ENCODE measurements at regions not wholly inside any gene's neighbourhood (a gene's known extent, or its start where the extent isn't known, plus 50 kb on each side); places are given as distances from the start of the nearest gene placed in this dataset.

DNA sequence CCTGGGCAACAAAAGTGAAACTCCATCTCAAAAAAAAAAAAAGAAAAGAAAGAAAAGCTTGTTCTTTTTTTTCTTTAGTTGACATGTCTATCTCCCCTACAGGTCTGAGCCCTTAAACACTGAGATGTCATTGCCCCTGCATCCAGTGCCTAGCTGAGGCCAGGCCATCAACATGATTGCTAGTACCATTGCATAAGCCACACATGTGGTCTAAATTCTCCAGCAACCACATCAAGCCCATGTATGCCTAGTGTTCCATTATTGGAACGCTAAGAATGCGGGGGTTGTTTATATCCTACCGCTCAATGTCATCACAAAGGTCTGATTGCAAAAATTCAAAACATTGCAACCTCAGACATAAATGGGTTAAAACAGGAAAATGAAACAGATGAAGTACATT lies 62.7 kb downstream of the NPTX2 start:
- H3K9me3 ChIP-seq (replicated peaks in 1 of 2; ENCODE audit: control insufficient read depth in 2 of 2, insufficient read depth in 1 of 2, low read depth in 1 of 2, low read length in 2 of 2): peaks cover 0 to 3% of the 10 kb centered on the region in 2 donors
- H2BK120ac ChIP-seq (ENCODE audit: low read depth, low read length): no peak overlapping the region
- no peak overlapping the region for H3K9ac ChIP-seq (ENCODE audit: low read depth, low read length, poor library complexity)
- no peak overlapping the region for H2BK5ac ChIP-seq (ENCODE audit: low read length)
- no peak overlapping the region for H2BK12ac ChIP-seq (ENCODE audit: low read length)
- H3K14ac ChIP-seq (ENCODE audit: low read length): no peak overlapping the region
- no peaks in the 10 kb centered on the region for H3K36me3 ChIP-seq (replicated peaks in 1 of 2; ENCODE audit: control insufficient read depth in 2 of 2, insufficient read depth in 2 of 2, low read length in 2 of 2)
- H3K4me3 ChIP-seq (ENCODE audit: low read length in 2 of 2): no peak overlapping the region
- no CpG with 5 or more reads among the region's 3 CpGs for WGBS, 2 donors (ENCODE audit: extremely low coverage in 2 of 2, insufficient read length in 2 of 2, insufficient replicate concordance in 1 of 2)
- H2AK5ac ChIP-seq (ENCODE audit: low read depth, low read length): no peak overlapping the region
- no peak overlapping the region for H4K8ac ChIP-seq (ENCODE audit: low read depth, low read length)
- H3K27me3 ChIP-seq (ENCODE audit: control insufficient read depth in 3 of 3, insufficient read depth in 3 of 3, low read depth in 1 of 3, low read length in 3 of 3): no peaks in the 10 kb centered on the region
- no peak overlapping the region for H3K23ac ChIP-seq (ENCODE audit: low read depth, low read length, poor library complexity)
- H3K27ac ChIP-seq (replicated peaks; ENCODE audit: low read length): no peak overlapping the region
- DNase-seq (ENCODE audit: low spot score): no peak
- H3K4me1 ChIP-seq (ENCODE audit: control insufficient read depth in 2 of 2, insufficient read depth in 1 of 2, low read depth in 1 of 2, low read length in 2 of 2): no peaks in the 10 kb centered on the region
- no peak overlapping the region for H2AFZ ChIP-seq (ENCODE audit: low read length)
- H3K79me1 ChIP-seq (ENCODE audit: low read depth, low read length): no peaks in the 10 kb centered on the region
- no peak overlapping the region for H3K4me2 ChIP-seq (ENCODE audit: insufficient read depth, low read length, poor library complexity, severe bottlenecking)
- H3K4ac ChIP-seq (ENCODE audit: low read length): no peak overlapping the region
- no peak overlapping the region for H4K91ac ChIP-seq (ENCODE audit: low read depth, low read length, poor library complexity)
- H2BK15ac ChIP-seq (ENCODE audit: low read length): no peak overlapping the region
- H3K18ac ChIP-seq (ENCODE audit: low read length): no peak overlapping the region

- H2BK5ac ChIP-seq (ENCODE audit: low read length): no peak overlapping the region
- H4K8ac ChIP-seq (ENCODE audit: low read depth, low read length): no peak overlapping the region
- no peak overlapping the region for H2BK120ac ChIP-seq (ENCODE audit: low read depth, low read length)
- WGBS, 2 donors (ENCODE audit: extremely low coverage in 2 of 2, insufficient read length in 2 of 2, insufficient replicate concordance in 1 of 2): no CpG with 5 or more reads among the region's 6 CpGs
- no peaks in the 10 kb centered on the region for H3K79me1 ChIP-seq (ENCODE audit: low read depth, low read length)
- H4K91ac ChIP-seq (ENCODE audit: low read depth, low read length, poor library complexity): no peak overlapping the region
- H3K9me3 ChIP-seq (replicated peaks in 1 of 2; ENCODE audit: control insufficient read depth in 2 of 2, insufficient read depth in 1 of 2, low read depth in 1 of 2, low read length in 2 of 2): peaks cover 0 to 7% of the 10 kb centered on the region in 2 donors
- H3K4me2 ChIP-seq (ENCODE audit: insufficient read depth, low read length, poor library complexity, severe bottlenecking): no peak overlapping the region
- H3K4me1 ChIP-seq (ENCODE audit: control insufficient read depth in 2 of 2, insufficient read depth in 1 of 2, low read depth in 1 of 2, low read length in 2 of 2): no peaks in the 10 kb centered on the region
- H3K27ac ChIP-seq (replicated peaks; ENCODE audit: low read length): no peak overlapping the region
- no peaks in the 10 kb centered on the region for H3K36me3 ChIP-seq (replicated peaks in 1 of 2; ENCODE audit: control insufficient read depth in 2 of 2, insufficient read depth in 2 of 2, low read length in 2 of 2)
- H3K9ac ChIP-seq (ENCODE audit: low read depth, low read length, poor library complexity): no peak overlapping the region
- DNase-seq (ENCODE audit: low spot score): no peak
- H3K4me3 ChIP-seq (ENCODE audit: low read length in 2 of 2): no peak overlapping the region
- H3K4ac ChIP-seq (ENCODE audit: low read length): no peak overlapping the region
- H2BK12ac ChIP-seq (ENCODE audit: low read length): no peak overlapping the region
- H3K18ac ChIP-seq (ENCODE audit: low read length): no peak overlapping the region
- no peak overlapping the region for H3K23ac ChIP-seq (ENCODE audit: low read depth, low read length, poor library complexity)
- H2AK5ac ChIP-seq (ENCODE audit: low read depth, low read length): no peak overlapping the region
- H2AFZ ChIP-seq (ENCODE audit: low read length): no peak overlapping the region
- H3K14ac ChIP-seq (ENCODE audit: low read length): no peak overlapping the region
- H2BK15ac ChIP-seq (ENCODE audit: low read length): no peak overlapping the region
- peaks cover 0 to 2% (median 0%) of the 10 kb centered on the region in 3 experiments for H3K27me3 ChIP-seq (ENCODE audit: control insufficient read depth in 3 of 3, insufficient read depth in 3 of 3, low read depth in 1 of 3, low read length in 3 of 3)
Observed at GRCh38 chr7:98681511-98681910, 64.4 kb downstream of the NPTX2 start.

- Histone ChIP-seq H3K36me3 (replicated peaks in 1 of 2; ENCODE audit: control insufficient read depth in 2 of 2, insufficient read depth in 2 of 2, low read length in 2 of 2) (no peaks in the 10 kb centered on the region), H2BK120ac (ENCODE audit: low read depth, low read length) (no peak overlapping the region), H3K4me2 (ENCODE audit: insufficient read depth, low read length, poor library complexity, severe bottlenecking) (no peak overlapping the region), H3K14ac (ENCODE audit: low read length) (no peak overlapping the region), H4K8ac (ENCODE audit: low read depth, low read length) (no peak overlapping the region), H3K27ac (replicated peaks; ENCODE audit: low read length) (no peak overlapping the region), H3K4ac (ENCODE audit: low read length) (no peak overlapping the region), H3K23ac (ENCODE audit: low read depth, low read length, poor library complexity) (no peak overlapping the region), H3K79me1 (ENCODE audit: low read depth, low read length) (no peaks in the 10 kb centered on the region), H2BK5ac (ENCODE audit: low read length) (no peak overlapping the region), H2BK12ac (ENCODE audit: low read length) (no peak overlapping the region), H2AFZ (ENCODE audit: low read length) (no peak overlapping the region), H2BK15ac (ENCODE audit: low read length) (no peak overlapping the region), H3K18ac (ENCODE audit: low read length) (no peak overlapping the region), H4K91ac (ENCODE audit: low read depth, low read length, poor library complexity) (no peak overlapping the region), H2AK5ac (ENCODE audit: low read depth, low read length) (no peak overlapping the region), H3K9me3 (replicated peaks in 1 of 2; ENCODE audit: control insufficient read depth in 2 of 2, insufficient read depth in 1 of 2, low read depth in 1 of 2, low read length in 2 of 2) (peaks cover 0 to 7% of the 10 kb centered on the region in 2 donors), H3K27me3 (ENCODE audit: control insufficient read depth in 3 of 3, insufficient read depth in 3 of 3, low read depth in 1 of 3, low read length in 3 of 3) (peaks cover 0 to 2% (median 0%) of the 10 kb centered on the region in 3 experiments), H3K4me3 (ENCODE audit: low read length in 2 of 2) (no peak overlapping the region), H3K9ac (ENCODE audit: low read depth, low read length, poor library complexity) (no peak overlapping the region), H3K4me1 (ENCODE audit: control insufficient read depth in 2 of 2, insufficient read depth in 1 of 2, low read depth in 1 of 2, low read length in 2 of 2) (no peaks in the 10 kb centered on the region)
- DNase-seq (ENCODE audit: low spot score): no peak
- no CpG with 5 or more reads among the region's 15 CpGs for WGBS, 2 donors (ENCODE audit: extremely low coverage in 2 of 2, insufficient read length in 2 of 2, insufficient replicate concordance in 1 of 2)
Observed at GRCh38 chr7:98681951-98682350, 64.9 kb downstream of the NPTX2 start.

GRCh38 chr7:98683514-98683913 lies 66.4 kb downstream of the NPTX2 start:
- Histone ChIP-seq H3K9ac (ENCODE audit: low read depth, low read length, poor library complexity) (no peak overlapping the region), H2AFZ (ENCODE audit: low read length) (no peak overlapping the region), H2BK15ac (ENCODE audit: low read length) (no peak overlapping the region), H3K27ac (replicated peaks; ENCODE audit: low read length) (no peak overlapping the region), H3K36me3 (replicated peaks in 1 of 2; ENCODE audit: control insufficient read depth in 2 of 2, insufficient read depth in 2 of 2, low read length in 2 of 2) (no peaks in the 10 kb centered on the region), H3K4me2 (ENCODE audit: insufficient read depth, low read length, poor library complexity, severe bottlenecking) (no peak overlapping the region), H3K79me1 (ENCODE audit: low read depth, low read length) (no peaks in the 10 kb centered on the region), H3K18ac (ENCODE audit: low read length) (no peak overlapping the region), H2AK5ac (ENCODE audit: low read depth, low read length) (no peak overlapping the region), H2BK5ac (ENCODE audit: low read length) (no peak overlapping the region), H3K27me3 (ENCODE audit: control insufficient read depth in 3 of 3, insufficient read depth in 3 of 3, low read depth in 1 of 3, low read length in 3 of 3) (peaks cover 0 to 2% (median 0%) of the 10 kb centered on the region in 3 experiments), H3K23ac (ENCODE audit: low read depth, low read length, poor library complexity) (no peak overlapping the region), H2BK12ac (ENCODE audit: low read length) (no peak overlapping the region), H3K14ac (ENCODE audit: low read length) (no peak overlapping the region), H3K4ac (ENCODE audit: low read length) (no peak overlapping the region), H3K4me3 (ENCODE audit: low read length in 2 of 2) (no peak overlapping the region), H3K4me1 (ENCODE audit: control insufficient read depth in 2 of 2, insufficient read depth in 1 of 2, low read depth in 1 of 2, low read length in 2 of 2) (no peaks in the 10 kb centered on the region), H3K9me3 (replicated peaks in 1 of 2; ENCODE audit: control insufficient read depth in 2 of 2, insufficient read depth in 1 of 2, low read depth in 1 of 2, low read length in 2 of 2) (peaks cover 0 to 7% of the 10 kb centered on the region in 2 donors), H2BK120ac (ENCODE audit: low read depth, low read length) (no peak overlapping the region), H4K91ac (ENCODE audit: low read depth, low read length, poor library complexity) (no peak overlapping the region), H4K8ac (ENCODE audit: low read depth, low read length) (no peak overlapping the region)
- WGBS, 2 donors (ENCODE audit: extremely low coverage in 2 of 2, insufficient read length in 2 of 2, insufficient replicate concordance in 1 of 2): no CpG with 5 or more reads among the region's 2 CpGs
- no peak for DNase-seq (ENCODE audit: low spot score)
